Endothelial cell of umbilical vein (primary cell): ENCODE measurements at regions not wholly inside any gene's neighbourhood (a gene's known extent, or its start where the extent isn't known, plus 50 kb on each side); places are given as distances from the start of the nearest gene placed in this dataset.

Experiments
- BruUV-seq: library from RNA; stranded (reverse); fragments of 400-500 nt; replicated peaks from 2 replicates; lab custom pipeline; 2021; lab: Mats Ljungman, UMichigan
- CTCF ChIA-PET: fragments of 300-600, 350-600 bp; sonication (Branson Sonifier 250); formaldehyde crosslinking; loops from one replicate; lab custom pipeline; 2021; ENCODE audit warnings: antibody characterized with exemption, inconsistent platforms; lab: Charles Lee
- POLR2A ChIA-PET: fragments of 300-600, 350-600 bp; sonication (Branson Sonifier 250); formaldehyde crosslinking; loops from one replicate; lab custom pipeline; 2021; ENCODE audit warnings: antibody characterized with exemption, inconsistent platforms; lab: Charles Lee
- DNase-seq: peaks from one replicate; pipeline ENCODE4 v3.0.0-alpha.2; 2011; ENCODE audit warnings: low read depth, low spot score
- FAIRE-seq: peaks from 2 replicates; lab custom pipeline; 2011; peaks lifted over from hg19 to GRCh38; lab: Jason Lieb, UNC
- H2AFZ ChIP-seq: 2 replicates; pipeline ENCODE4 v1.6.0; 2012; ENCODE audit warnings: low read depth, low read length, control low read depth, inconsistent platforms
- H3K27ac ChIP-seq: 2 replicates; pipeline ENCODE4 v1.5.1; 2011; ENCODE audit warnings: low read depth, mild to moderate bottlenecking, control low read depth, low read length, moderate library complexity; ENCODE audit not compliant: insufficient read depth
- H3K27me3 ChIP-seq, 2 experiments: 2 replicates each; pipeline versions ENCODE4 v1.6.0 to v1.6.1; 2011; ENCODE audit warnings: low read length in 2 of 2, mixed read lengths in 1 of 2; ENCODE audit not compliant: control insufficient read depth in 2 of 2, insufficient read depth in 2 of 2
- H3K36me3 ChIP-seq, 2 experiments: 2 replicates in 1 of 2; 3 replicates in 1 of 2; pipeline ENCODE4 v1.5.1; 2011; ENCODE audit warnings: low read length in 2 of 2, mild to moderate bottlenecking in 1 of 2, moderate library complexity in 1 of 2; ENCODE audit not compliant: control insufficient read depth in 2 of 2, insufficient read depth in 2 of 2; ENCODE audit errors: extremely low read depth in 1 of 2
- H3K4me1 ChIP-seq: 3 replicates; pipeline ENCODE4 v1.5.1; 2011; ENCODE audit warnings: mild to moderate bottlenecking, low read length; ENCODE audit not compliant: control insufficient read depth, insufficient read depth; ENCODE audit errors: extremely low read depth
- H3K4me2 ChIP-seq: 2 replicates; pipeline ENCODE4 v1.6.1; 2011; ENCODE audit warnings: low read length, control low read depth, mixed read lengths; ENCODE audit not compliant: insufficient read depth
- H3K4me3 ChIP-seq, 3 experiments: fragments of 200-600 bp in 1 of 3; sonication (generic), shearing (Covaris generic) in 1 of 3; replicated peaks in 1 of 3; 2 replicates each; pipeline ENCODE4 v1.5.1; 2011 to 2016; ENCODE audit warnings: control low read depth in 3 of 3, low read length in 3 of 3, mild to moderate bottlenecking in 2 of 3, inconsistent platforms in 1 of 3, low read depth in 1 of 3, moderate library complexity in 1 of 3; ENCODE audit not compliant: insufficient read depth in 1 of 3
- H3K79me2 ChIP-seq: 2 replicates; pipeline ENCODE4 v1.6.0; 2012; ENCODE audit warnings: low read length, inconsistent platforms; ENCODE audit not compliant: control insufficient read depth, insufficient read depth
- H3K9ac ChIP-seq: replicated peaks from 2 replicates; pipeline ENCODE3; 2011; ENCODE audit warnings: low read length, control low read depth; ENCODE audit not compliant: insufficient read depth; ENCODE audit errors: extremely low read depth
- H3K9me1 ChIP-seq: replicated peaks from 3 replicates; pipeline ENCODE4 v1.6.0; 2011; ENCODE audit warnings: mild to moderate bottlenecking, low read length; ENCODE audit not compliant: control insufficient read depth, insufficient read depth; ENCODE audit errors: extremely low read depth
- H3K9me3 ChIP-seq: replicated peaks from 2 replicates; pipeline ENCODE4 v1.5.1; 2012; ENCODE audit warnings: low read length, inconsistent platforms; ENCODE audit not compliant: control insufficient read depth, insufficient read depth
- H4K20me1 ChIP-seq: replicated peaks from 2 replicates; pipeline ENCODE3; 2011; ENCODE audit warnings: mild to moderate bottlenecking, low read length; ENCODE audit not compliant: control insufficient read depth, insufficient read depth; ENCODE audit errors: extremely low read depth
- EZH2 ChIP-seq: IDR thresholded peaks from 2 replicates; pipeline ENCODE4 v1.6.1; 2012; ENCODE audit warnings: borderline replicate concordance, low read depth, mild to moderate bottlenecking, moderate library complexity, low read length, inconsistent platforms; ENCODE audit not compliant: severe bottlenecking
- FOS ChIP-seq: IDR thresholded peaks from 2 replicates; pipeline ENCODE4 v1.6.1; 2011; ENCODE audit warnings: mild to moderate bottlenecking, low read length, moderate library complexity, borderline replicate concordance; ENCODE audit not compliant: insufficient read depth
- GATA2 ChIP-seq: IDR thresholded peaks from 2 replicates; pipeline ENCODE4 v1.7.0; 2011; ENCODE audit warnings: low read depth, mild to moderate bottlenecking, moderate library complexity, mixed read lengths, low read length; ENCODE audit not compliant: insufficient read length, insufficient read depth
- JUN ChIP-seq: IDR thresholded peaks from 2 replicates; pipeline ENCODE4 v1.6.1; 2011; ENCODE audit warnings: borderline replicate concordance, low read depth; ENCODE audit not compliant: insufficient read length, insufficient read depth
- MYC ChIP-seq: IDR thresholded peaks from one replicate; pipeline ENCODE4 v1.6.1; 2011; ENCODE audit warnings: mild to moderate bottlenecking, low read depth, low read length
- POLR2A ChIP-seq: IDR thresholded peaks from 2 replicates; pipeline ENCODE4 v1.6.1; 2012; ENCODE audit warnings: low read depth, mild to moderate bottlenecking, control low read depth, low read length
- POLR2AphosphoS5 ChIP-seq: IDR thresholded peaks from 2 replicates; pipeline ENCODE4 v1.6.1; 2012; ENCODE audit warnings: low read depth, mild to moderate bottlenecking, control low read depth, low read length, moderate library complexity; ENCODE audit not compliant: insufficient read depth
- dilution Hi-C: fragments of 300-500 bp; cut with MboI; formaldehyde crosslinking; loops from one replicate; pipeline ENCODE4 v1.15.0; 2019; ENCODE audit warnings: low sequenced_read_pairs; ENCODE audit not compliant: extremely low pct_ligation_motif_present
- intact Hi-C: fragments of 100-400 bp; cut with micrococcal nuclease; formaldehyde crosslinking; loops from one replicate; pipeline ENCODE4 v1.10.0; 2022
- TF ChIP-seq, protein P1 (sequence below), 2 donors: IDR thresholded peaks; 1 replicate in 1 of 2; 2 replicates in 1 of 2; pipeline ENCODE4 v1.5.1; 2011; ENCODE audit warnings: low read length in 2 of 2, mild to moderate bottlenecking in 2 of 2, moderate library complexity in 2 of 2, control low read depth in 1 of 2, inconsistent platforms in 1 of 2, low read depth in 1 of 2; ENCODE audit not compliant: insufficient read depth in 1 of 2; ENCODE audit errors: extremely low read depth in 1 of 2
- TF ChIP-seq, protein P2 (sequence below): IDR thresholded peaks from 2 replicates; pipeline ENCODE4 v1.6.1; 2011; ENCODE audit not compliant: insufficient read depth, insufficient read length

DNA sequence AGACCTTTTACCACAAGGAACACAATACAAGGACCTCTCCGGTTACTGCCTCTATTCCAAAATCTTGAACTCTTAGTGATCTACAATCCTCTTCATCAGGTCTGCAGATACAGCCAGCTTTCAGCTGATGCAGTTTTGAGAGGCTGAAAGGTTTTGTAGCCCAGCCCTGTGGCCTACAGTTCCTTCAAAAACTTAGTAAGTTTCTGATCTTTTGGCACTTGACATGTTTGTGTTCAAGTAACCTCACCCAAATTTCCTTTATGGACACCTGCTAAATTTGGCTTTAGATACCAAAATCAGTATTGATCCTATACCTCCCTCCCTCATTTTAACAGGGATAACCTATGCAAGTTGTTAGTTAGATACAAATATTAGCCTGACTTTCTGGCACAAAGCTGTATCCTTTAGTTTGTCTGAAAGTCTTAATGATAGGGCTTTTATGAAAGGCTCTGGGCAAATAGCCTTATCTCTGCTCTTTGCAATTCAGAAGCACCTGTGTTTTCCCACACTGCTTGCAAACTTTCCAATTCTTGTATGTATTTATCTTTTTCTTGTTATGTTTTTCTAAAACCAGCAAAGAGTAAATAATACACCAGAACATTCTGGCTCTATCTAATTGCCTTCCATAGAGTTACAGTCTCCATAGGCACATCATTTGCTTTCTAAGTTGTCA lies 650.5 kb upstream of the KLHL29 start:
- DNase-seq (no peak), FAIRE-seq (no peak)
- CTCF ChIA-PET: no interaction called here
- peaks cover 2% of the 10 kb centered on the region for H3K9me3 ChIP-seq
- H3K79me2 ChIP-seq: no peaks in the 10 kb centered on the region
- POLR2A ChIA-PET: no interaction called here
- no peaks in the 10 kb centered on the region for H3K27me3 ChIP-seq
- no peak overlapping the region for H3K4me2 ChIP-seq
- no peaks in the 10 kb centered on the region for H3K4me1 ChIP-seq
- H2AFZ ChIP-seq: no peak overlapping the region
- no peaks in the 10 kb centered on the region for H3K36me3 ChIP-seq
- TF ChIP-seq, protein P1, sequence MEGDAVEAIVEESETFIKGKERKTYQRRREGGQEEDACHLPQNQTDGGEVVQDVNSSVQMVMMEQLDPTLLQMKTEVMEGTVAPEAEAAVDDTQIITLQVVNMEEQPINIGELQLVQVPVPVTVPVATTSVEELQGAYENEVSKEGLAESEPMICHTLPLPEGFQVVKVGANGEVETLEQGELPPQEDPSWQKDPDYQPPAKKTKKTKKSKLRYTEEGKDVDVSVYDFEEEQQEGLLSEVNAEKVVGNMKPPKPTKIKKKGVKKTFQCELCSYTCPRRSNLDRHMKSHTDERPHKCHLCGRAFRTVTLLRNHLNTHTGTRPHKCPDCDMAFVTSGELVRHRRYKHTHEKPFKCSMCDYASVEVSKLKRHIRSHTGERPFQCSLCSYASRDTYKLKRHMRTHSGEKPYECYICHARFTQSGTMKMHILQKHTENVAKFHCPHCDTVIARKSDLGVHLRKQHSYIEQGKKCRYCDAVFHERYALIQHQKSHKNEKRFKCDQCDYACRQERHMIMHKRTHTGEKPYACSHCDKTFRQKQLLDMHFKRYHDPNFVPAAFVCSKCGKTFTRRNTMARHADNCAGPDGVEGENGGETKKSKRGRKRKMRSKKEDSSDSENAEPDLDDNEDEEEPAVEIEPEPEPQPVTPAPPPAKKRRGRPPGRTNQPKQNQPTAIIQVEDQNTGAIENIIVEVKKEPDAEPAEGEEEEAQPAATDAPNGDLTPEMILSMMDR (IDR thresholded peaks at IDR 0.05; ENCODE audit: extremely low read depth in 1 of 2, insufficient read depth in 1 of 2, low read depth in 1 of 2, low read length in 2 of 2): no peak
- TF ChIP-seq MYC (no peak), EZH2 (no peak), POLR2A (no peak), POLR2AphosphoS5 (no peak), FOS (no peak), JUN (no peak), GATA2 (no peak)
- TF ChIP-seq, protein P2, sequence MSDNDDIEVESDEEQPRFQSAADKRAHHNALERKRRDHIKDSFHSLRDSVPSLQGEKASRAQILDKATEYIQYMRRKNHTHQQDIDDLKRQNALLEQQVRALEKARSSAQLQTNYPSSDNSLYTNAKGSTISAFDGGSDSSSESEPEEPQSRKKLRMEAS: no peak
- H3K27ac ChIP-seq: no peak overlapping the region
- no TSS peak for BruUV-seq
- no peak overlapping the region for H3K9ac ChIP-seq
- H4K20me1 ChIP-seq: no peaks in the 10 kb centered on the region
- no peaks in the 10 kb centered on the region for H3K9me1 ChIP-seq
- intact Hi-C loops (no loop called here), dilution Hi-C loops (no loop called here)
- H3K4me3 ChIP-seq: no peak overlapping the region
